ENCODE measurements at regions not wholly inside any gene's neighbourhood (a gene's known extent, or its start where the extent isn't known, plus 50 kb on each side); places are given as distances from the start of the nearest gene placed in this dataset.

DNA sequence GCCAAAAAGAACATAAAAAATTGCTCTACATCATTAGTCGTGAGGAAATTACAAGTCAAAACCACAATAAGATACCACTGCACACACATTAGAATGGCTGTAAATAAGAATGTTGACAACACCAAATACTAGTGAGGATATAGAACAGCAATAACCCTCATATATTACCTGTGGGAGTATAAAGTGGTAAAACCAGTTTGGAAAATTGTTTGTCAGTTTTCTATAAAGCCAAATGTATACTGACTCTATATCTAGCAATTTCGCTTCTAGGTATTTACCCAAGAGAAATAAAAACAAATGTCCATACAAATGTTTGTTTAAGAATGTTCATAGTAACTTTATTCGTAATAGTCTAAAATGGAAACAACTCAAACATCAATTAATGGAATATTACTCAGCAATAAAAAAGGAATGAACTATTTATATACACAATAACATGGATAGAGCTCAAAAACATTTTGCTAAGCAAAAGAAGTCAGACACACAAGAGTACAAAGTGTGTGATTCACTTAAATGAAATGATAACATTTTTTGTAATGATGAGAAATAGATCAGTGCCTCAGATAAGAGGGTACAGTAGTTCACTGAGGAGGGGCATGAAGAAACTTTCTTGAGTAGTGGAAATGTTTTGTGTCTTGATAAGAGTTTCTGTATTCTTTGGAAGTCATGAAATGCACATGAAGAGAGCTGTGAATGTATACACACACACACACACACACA lies 219.6 kb upstream of the ZNF462 start (continued):
- no peak for TF ChIP-seq ELF4 (CRISPR knock-in tag; IDR thresholded peaks at IDR 0.05; ENCODE audit: low read depth)
- TF ChIP-seq, protein P1, sequence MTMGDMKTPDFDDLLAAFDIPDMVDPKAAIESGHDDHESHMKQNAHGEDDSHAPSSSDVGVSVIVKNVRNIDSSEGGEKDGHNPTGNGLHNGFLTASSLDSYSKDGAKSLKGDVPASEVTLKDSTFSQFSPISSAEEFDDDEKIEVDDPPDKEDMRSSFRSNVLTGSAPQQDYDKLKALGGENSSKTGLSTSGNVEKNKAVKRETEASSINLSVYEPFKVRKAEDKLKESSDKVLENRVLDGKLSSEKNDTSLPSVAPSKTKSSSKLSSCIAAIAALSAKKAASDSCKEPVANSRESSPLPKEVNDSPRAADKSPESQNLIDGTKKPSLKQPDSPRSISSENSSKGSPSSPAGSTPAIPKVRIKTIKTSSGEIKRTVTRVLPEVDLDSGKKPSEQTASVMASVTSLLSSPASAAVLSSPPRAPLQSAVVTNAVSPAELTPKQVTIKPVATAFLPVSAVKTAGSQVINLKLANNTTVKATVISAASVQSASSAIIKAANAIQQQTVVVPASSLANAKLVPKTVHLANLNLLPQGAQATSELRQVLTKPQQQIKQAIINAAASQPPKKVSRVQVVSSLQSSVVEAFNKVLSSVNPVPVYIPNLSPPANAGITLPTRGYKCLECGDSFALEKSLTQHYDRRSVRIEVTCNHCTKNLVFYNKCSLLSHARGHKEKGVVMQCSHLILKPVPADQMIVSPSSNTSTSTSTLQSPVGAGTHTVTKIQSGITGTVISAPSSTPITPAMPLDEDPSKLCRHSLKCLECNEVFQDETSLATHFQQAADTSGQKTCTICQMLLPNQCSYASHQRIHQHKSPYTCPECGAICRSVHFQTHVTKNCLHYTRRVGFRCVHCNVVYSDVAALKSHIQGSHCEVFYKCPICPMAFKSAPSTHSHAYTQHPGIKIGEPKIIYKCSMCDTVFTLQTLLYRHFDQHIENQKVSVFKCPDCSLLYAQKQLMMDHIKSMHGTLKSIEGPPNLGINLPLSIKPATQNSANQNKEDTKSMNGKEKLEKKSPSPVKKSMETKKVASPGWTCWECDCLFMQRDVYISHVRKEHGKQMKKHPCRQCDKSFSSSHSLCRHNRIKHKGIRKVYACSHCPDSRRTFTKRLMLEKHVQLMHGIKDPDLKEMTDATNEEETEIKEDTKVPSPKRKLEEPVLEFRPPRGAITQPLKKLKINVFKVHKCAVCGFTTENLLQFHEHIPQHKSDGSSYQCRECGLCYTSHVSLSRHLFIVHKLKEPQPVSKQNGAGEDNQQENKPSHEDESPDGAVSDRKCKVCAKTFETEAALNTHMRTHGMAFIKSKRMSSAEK (CRISPR knock-in tag; IDR thresholded peaks at IDR 0.05; ENCODE audit: borderline replicate concordance) = no peak

DNA sequence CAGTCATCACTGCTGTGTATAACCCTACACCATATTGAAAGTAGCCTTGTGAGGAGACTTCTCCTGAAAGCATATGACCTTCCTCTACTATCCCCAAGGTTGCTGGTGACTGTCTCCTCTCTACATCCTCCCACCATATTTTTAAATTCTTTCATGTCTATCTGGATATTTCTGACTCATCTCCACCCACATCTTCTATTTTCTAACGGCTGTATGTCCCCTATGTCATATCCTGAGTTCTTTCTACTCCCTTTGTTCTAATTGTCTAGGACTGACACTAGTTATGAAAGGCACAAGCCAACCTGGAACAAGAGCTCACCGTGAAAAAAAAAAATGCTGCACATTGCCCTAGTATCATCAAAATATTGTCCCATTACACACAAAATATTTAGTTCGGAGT lies 218.3 kb upstream of the ZNF462 start:
- ATAC-seq (no peak), DNase-seq (ENCODE audit: low spot score) (no peak)
- ChIA-PET CTCF (no interaction called here), POLR2A (no interaction called here)
- H3K36me3 Mint-ChIP-seq = no peaks in the 10 kb centered on the region
- TF ChIP-seq, protein P2, sequence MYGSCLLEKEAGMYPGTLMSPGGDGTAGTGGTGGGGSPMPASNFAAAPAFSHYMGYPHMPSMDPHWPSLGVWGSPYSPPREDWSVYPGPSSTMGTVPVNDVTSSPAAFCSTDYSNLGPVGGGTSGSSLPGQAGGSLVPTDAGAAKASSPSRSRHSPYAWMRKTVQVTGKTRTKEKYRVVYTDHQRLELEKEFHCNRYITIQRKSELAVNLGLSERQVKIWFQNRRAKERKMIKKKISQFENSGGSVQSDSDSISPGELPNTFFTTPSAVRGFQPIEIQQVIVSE (CRISPR knock-in tag; IDR thresholded peaks at IDR 0.05; ENCODE audit: borderline replicate concordance) = no peak
- TF ChIP-seq SOX15 (CRISPR knock-in tag; IDR thresholded peaks at IDR 0.05) = no peak
- TF ChIP-seq IRF2 (CRISPR knock-in tag; IDR thresholded peaks at IDR 0.05; ENCODE audit: borderline replicate concordance, low read depth) = no peak
- no peak for TF ChIP-seq NR1H2 (CRISPR knock-in tag; IDR thresholded peaks at IDR 0.05)
- TF ChIP-seq TCF7 (CRISPR knock-in tag; IDR thresholded peaks at IDR 0.05; ENCODE audit: low read depth) = no peak
- TF ChIP-seq HMGA2 (CRISPR knock-in tag; IDR thresholded peaks at IDR 0.05) = no peak
- TF ChIP-seq, protein P3, sequence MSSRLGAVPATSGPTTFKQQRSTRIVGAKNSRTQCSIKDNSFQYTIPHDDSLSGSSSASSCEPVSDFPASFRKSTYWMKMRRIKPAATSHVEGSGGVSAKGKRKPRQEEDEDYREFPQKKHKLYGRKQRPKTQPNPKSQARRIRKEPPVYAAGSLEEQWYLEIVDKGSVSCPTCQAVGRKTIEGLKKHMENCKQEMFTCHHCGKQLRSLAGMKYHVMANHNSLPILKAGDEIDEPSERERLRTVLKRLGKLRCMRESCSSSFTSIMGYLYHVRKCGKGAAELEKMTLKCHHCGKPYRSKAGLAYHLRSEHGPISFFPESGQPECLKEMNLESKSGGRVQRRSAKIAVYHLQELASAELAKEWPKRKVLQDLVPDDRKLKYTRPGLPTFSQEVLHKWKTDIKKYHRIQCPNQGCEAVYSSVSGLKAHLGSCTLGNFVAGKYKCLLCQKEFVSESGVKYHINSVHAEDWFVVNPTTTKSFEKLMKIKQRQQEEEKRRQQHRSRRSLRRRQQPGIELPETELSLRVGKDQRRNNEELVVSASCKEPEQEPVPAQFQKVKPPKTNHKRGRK (CRISPR knock-in tag; IDR thresholded peaks at IDR 0.05; ENCODE audit: borderline replicate concordance) = no peak
- no peak for TF ChIP-seq ZNF263 (CRISPR knock-in tag; IDR thresholded peaks at IDR 0.05; ENCODE audit: low read depth)
- H3K4me1 Mint-ChIP-seq = peaks cover 4% of the 10 kb centered on the region; the same call in 1 of the 2 replicates
- peaks cover 12% of the 10 kb centered on the region for H3K9me3 Mint-ChIP-seq
- H3K4me3 Mint-ChIP-seq = no peak overlapping the region
- H3K27me3 Mint-ChIP-seq (ENCODE audit: low read depth) = no peaks in the 10 kb centered on the region
- H3K27ac Mint-ChIP-seq = no peak overlapping the region

DNA sequence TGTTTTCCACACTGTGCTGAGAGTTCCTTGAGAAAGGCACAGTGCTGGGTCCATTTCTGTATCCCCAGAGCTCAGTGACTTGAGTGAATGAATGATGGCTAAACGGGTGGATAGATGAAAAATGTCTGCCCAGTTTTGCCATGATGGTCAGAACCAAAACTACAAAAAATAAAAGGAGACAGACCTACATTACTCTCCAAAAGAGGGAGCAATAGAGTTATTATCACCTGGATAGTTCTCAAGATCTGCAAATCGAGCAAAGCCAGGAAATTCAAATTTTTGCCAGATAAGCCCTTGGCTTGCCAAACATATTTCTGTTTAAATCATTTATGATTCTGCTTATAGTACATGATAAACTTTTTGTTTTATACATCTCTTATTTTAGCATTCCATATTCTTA lies 214.2 kb upstream of the ZNF462 start:
- no peak for DNase-seq (ENCODE audit: low spot score)
- no peaks in the 10 kb centered on the region for H3K27me3 Mint-ChIP-seq (ENCODE audit: low read depth)
- POLR2A ChIA-PET = no interaction called here
- no peak overlapping the region for H3K27ac Mint-ChIP-seq
- no peak; the same call in 1 of the 2 replicates for ATAC-seq
- no peak overlapping the region for H3K4me3 Mint-ChIP-seq
- CTCF ChIA-PET = no interaction called here
- peaks cover 7% of the 10 kb centered on the region; the same call in 1 of the 2 replicates for H3K36me3 Mint-ChIP-seq
- H3K9me3 Mint-ChIP-seq = peaks cover 7% of the 10 kb centered on the region
- no peaks in the 10 kb centered on the region for H3K4me1 Mint-ChIP-seq
- TF ChIP-seq NR3C1 (CRISPR knock-in tag; conservative IDR thresholded peaks at IDR 0.05; ENCODE audit: low read depth) (no peak), RELA (CRISPR knock-in tag; IDR thresholded peaks at IDR 0.05; ENCODE audit: borderline replicate concordance) (no peak), FOXP1 (CRISPR knock-in tag; IDR thresholded peaks at IDR 0.05; ENCODE audit: borderline replicate concordance) (no peak), ZNF423 (CRISPR knock-in tag; IDR thresholded peaks at IDR 0.05) (no peak), PRRX2 (CRISPR knock-in tag; IDR thresholded peaks at IDR 0.05) (no peak), NR1H2 (CRISPR knock-in tag; IDR thresholded peaks at IDR 0.05) (no peak), ZNF138 (CRISPR knock-in tag; conservative IDR thresholded peaks at IDR 0.05) (no peak), SOX15 (CRISPR knock-in tag; IDR thresholded peaks at IDR 0.05) (no peak), JUN (CRISPR knock-in tag; IDR thresholded peaks at IDR 0.05) (no peak), ATF1 (CRISPR knock-in tag; IDR thresholded peaks at IDR 0.05) (no peak), CBFB (CRISPR knock-in tag; IDR thresholded peaks at IDR 0.05; ENCODE audit: low read depth) (no peak), GABPB1 (CRISPR knock-in tag; IDR thresholded peaks at IDR 0.05) (no peak), GTF2I (CRISPR knock-in tag; conservative IDR thresholded peaks at IDR 0.05) (no peak), ZNF232 (CRISPR knock-in tag; IDR thresholded peaks at IDR 0.05) (no peak), TEAD1 (CRISPR knock-in tag; IDR thresholded peaks at IDR 0.05) (no peak)
- TF ChIP-seq, protein P3 (CRISPR knock-in tag; IDR thresholded peaks at IDR 0.05; ENCODE audit: borderline replicate concordance) = no peak
- TF ChIP-seq, protein P4, sequence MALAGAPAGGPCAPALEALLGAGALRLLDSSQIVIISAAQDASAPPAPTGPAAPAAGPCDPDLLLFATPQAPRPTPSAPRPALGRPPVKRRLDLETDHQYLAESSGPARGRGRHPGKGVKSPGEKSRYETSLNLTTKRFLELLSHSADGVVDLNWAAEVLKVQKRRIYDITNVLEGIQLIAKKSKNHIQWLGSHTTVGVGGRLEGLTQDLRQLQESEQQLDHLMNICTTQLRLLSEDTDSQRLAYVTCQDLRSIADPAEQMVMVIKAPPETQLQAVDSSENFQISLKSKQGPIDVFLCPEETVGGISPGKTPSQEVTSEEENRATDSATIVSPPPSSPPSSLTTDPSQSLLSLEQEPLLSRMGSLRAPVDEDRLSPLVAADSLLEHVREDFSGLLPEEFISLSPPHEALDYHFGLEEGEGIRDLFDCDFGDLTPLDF (CRISPR knock-in tag; IDR thresholded peaks at IDR 0.05) = no peak
- TF ChIP-seq, protein P5, sequence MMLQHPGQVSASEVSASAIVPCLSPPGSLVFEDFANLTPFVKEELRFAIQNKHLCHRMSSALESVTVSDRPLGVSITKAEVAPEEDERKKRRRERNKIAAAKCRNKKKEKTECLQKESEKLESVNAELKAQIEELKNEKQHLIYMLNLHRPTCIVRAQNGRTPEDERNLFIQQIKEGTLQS (CRISPR knock-in tag; conservative IDR thresholded peaks at IDR 0.05) = no peak

Measured in WTC11 (cell line).